ENCODE measurements at regions not wholly inside any gene's neighbourhood (a gene's known extent, or its start where the extent isn't known, plus 50 kb on each side); places are given as distances from the start of the nearest gene placed in this dataset.

DNA sequence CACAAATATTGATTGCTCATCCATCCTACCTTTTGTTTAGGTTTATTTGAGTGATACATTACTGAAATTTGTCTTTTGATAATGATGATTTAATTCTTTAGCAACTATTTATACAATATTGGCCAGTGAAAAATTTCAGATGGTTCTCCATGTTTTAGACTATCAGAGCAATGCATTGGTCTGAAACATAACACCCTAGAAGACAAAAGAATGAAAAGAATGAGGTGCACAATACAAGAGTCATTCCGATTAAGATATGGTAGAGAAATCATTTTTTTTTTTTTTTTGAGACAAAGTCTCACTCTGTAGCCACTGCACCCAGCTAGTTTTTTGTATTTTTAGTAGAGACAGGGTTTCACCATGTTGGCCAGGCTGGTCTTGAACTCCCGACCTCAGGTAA is 197.4 kb upstream of the FAM98A start:
- Mint-ChIP-seq H3K4me1 (no peaks in the 10 kb centered on the region), H3K27ac (no peak overlapping the region), H3K27me3 (peaks cover 4% of the 10 kb centered on the region), H3K36me3 (ENCODE audit: low read depth) (no peaks in the 10 kb centered on the region), H3K4me3 (no peak overlapping the region), H3K9me3 (no peaks in the 10 kb centered on the region)
- no peak for DNase-seq
- ChIA-PET POLR2A (no interaction called here), CTCF (no interaction called here)
- no peak for ATAC-seq (ENCODE audit: low read depth)
- intact Hi-C loops (cut with micrococcal nuclease), result no loop called here
- TF ChIP-seq, protein P1, sequence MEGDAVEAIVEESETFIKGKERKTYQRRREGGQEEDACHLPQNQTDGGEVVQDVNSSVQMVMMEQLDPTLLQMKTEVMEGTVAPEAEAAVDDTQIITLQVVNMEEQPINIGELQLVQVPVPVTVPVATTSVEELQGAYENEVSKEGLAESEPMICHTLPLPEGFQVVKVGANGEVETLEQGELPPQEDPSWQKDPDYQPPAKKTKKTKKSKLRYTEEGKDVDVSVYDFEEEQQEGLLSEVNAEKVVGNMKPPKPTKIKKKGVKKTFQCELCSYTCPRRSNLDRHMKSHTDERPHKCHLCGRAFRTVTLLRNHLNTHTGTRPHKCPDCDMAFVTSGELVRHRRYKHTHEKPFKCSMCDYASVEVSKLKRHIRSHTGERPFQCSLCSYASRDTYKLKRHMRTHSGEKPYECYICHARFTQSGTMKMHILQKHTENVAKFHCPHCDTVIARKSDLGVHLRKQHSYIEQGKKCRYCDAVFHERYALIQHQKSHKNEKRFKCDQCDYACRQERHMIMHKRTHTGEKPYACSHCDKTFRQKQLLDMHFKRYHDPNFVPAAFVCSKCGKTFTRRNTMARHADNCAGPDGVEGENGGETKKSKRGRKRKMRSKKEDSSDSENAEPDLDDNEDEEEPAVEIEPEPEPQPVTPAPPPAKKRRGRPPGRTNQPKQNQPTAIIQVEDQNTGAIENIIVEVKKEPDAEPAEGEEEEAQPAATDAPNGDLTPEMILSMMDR (IDR thresholded peaks at IDR 0.05), result no peak

- intact Hi-C loops (cut with micrococcal nuclease), result no loop called here
- ATAC-seq (ENCODE audit: low read depth) (no peak), DNase-seq (no peak)
- H3K36me3 Mint-ChIP-seq (ENCODE audit: low read depth), result no peaks in the 10 kb centered on the region
- ChIA-PET CTCF (no interaction called here), POLR2A (no interaction called here)
- no peak overlapping the region for H3K27ac Mint-ChIP-seq
- H3K4me3 Mint-ChIP-seq, result no peak overlapping the region
- peaks cover 4% of the 10 kb centered on the region for H3K27me3 Mint-ChIP-seq
- no peaks in the 10 kb centered on the region for H3K4me1 Mint-ChIP-seq
- TF ChIP-seq, protein P1 (IDR thresholded peaks at IDR 0.05), result no peak
- H3K9me3 Mint-ChIP-seq, result no peaks in the 10 kb centered on the region
Observed at GRCh38 chr2:33791625-33792024, 192.5 kb upstream of the FAM98A start.

DNA sequence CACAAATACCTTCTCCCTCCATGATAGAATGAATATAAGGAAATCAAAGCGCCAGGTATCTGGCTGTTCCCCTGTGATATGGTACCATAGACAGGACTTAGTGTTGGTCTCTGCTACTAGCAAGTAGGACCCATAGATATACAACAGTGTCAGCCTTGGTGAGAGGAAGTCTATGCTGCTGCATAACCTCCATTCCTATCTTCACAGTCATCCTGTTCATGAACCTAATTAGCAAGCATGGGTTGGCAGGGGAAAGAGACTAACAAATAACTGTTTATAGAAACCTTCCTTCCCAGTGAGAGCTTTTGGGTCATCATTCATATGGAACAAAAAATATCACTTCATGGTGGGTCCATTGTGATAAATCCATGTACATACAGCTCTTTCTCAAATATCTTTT is 188.9 kb upstream of the FAM98A start:
- DNase-seq (no peak), ATAC-seq (ENCODE audit: low read depth) (no peak)
- no peaks in the 10 kb centered on the region for H3K9me3 Mint-ChIP-seq
- ChIA-PET CTCF (no interaction called here), POLR2A (no interaction called here)
- no peak overlapping the region for H3K27ac Mint-ChIP-seq
- intact Hi-C loops (cut with micrococcal nuclease), result no loop called here
- peaks cover 4% of the 10 kb centered on the region for H3K27me3 Mint-ChIP-seq
- H3K4me3 Mint-ChIP-seq, result no peak overlapping the region
- TF ChIP-seq, protein P1 (IDR thresholded peaks at IDR 0.05), result no peak
- no peaks in the 10 kb centered on the region for H3K36me3 Mint-ChIP-seq (ENCODE audit: low read depth)
- H3K4me1 Mint-ChIP-seq, result peaks cover 19% of the 10 kb centered on the region

- Mint-ChIP-seq H3K9me3 (no peaks in the 10 kb centered on the region), H3K36me3 (ENCODE audit: low read depth) (no peaks in the 10 kb centered on the region)
- POLR2A ChIA-PET, result no interaction called here
Observed at GRCh38 chr2:33786881-33787280, 187.8 kb upstream of the FAM98A start.

GRCh38 chr2:33785201-33786106 is 186.4 kb upstream of the FAM98A start:
- Mint-ChIP-seq H3K9me3 (no peaks in the 10 kb centered on the region), H3K36me3 (ENCODE audit: low read depth) (no peaks in the 10 kb centered on the region), H3K4me1 (peaks cover 19% of the 10 kb centered on the region), H3K27me3 (no peaks in the 10 kb centered on the region), H3K4me3 (no peak overlapping the region), H3K27ac (peak overlapping the region; percentile 21)
- CTCF ChIA-PET, result no interaction called here
- ATAC-seq (ENCODE audit: low read depth) (peak; percentile 71), DNase-seq (no peak)
- POLR2A ChIA-PET, result no interaction called here
- TF ChIP-seq, protein P1 (IDR thresholded peaks at IDR 0.05), result no peak
- intact Hi-C loops (cut with micrococcal nuclease), result no loop called here

More at GRCh38 chr2:33786881-33787280, 187.8 kb upstream of the FAM98A start:
- Mint-ChIP-seq H3K4me3 (no peak overlapping the region), H3K27me3 (no peaks in the 10 kb centered on the region), H3K27ac (no peak overlapping the region), H3K4me1 (peaks cover 19% of the 10 kb centered on the region)
- intact Hi-C loops (cut with micrococcal nuclease), result no loop called here
- TF ChIP-seq, protein P1 (IDR thresholded peaks at IDR 0.05), result no peak
- CTCF ChIA-PET, result no interaction called here
- DNase-seq (no peak), ATAC-seq (ENCODE audit: low read depth) (no peak)

Data from activated B cell treated with CpG ODN at 0.5 μM for 24 hours (primary cell).